NCI-H1436 (cell line): ENCODE measurements at regions not wholly inside any gene's neighbourhood (a gene's known extent, or its start where the extent isn't known, plus 50 kb on each side); places are given as distances from the start of the nearest gene placed in this dataset.

Experiments used
- DNase-seq: peaks from one replicate; lab custom pipeline; 2025; lab: John Stamatoyannopoulos, UW

DNA sequence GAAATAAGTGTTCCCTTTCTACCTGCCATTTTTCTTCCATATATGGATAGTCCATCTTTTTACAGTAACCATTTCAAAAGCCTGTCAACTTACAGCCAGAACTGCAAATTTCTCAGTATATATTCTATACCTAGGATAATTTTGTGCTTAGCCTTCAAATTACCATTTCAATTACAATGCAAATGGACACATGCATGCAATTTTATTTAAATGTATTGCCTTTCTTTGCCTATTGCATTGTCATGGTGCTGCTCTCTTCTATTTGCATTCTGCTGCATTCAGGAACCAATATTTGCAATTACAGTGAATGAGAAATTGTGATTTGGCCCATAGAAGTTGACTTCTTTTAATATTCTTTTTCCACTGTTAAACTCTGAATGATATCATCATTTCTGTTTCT, 1753.4 kb upstream of the TENM3 start:
- DNase-seq = no peak

GRCh38 chr4:180491210-180491609, 1752.0 kb upstream of the TENM3 start:
- DNase-seq = no peak

- DNase-seq = no peak
These were observed 1749.9 kb upstream of the TENM3 start for GRCh38 chr4:180493299-180493698.

GRCh38 chr4:180500154-180500553, 1743.0 kb upstream of the TENM3 start:
- no peak for DNase-seq

DNA sequence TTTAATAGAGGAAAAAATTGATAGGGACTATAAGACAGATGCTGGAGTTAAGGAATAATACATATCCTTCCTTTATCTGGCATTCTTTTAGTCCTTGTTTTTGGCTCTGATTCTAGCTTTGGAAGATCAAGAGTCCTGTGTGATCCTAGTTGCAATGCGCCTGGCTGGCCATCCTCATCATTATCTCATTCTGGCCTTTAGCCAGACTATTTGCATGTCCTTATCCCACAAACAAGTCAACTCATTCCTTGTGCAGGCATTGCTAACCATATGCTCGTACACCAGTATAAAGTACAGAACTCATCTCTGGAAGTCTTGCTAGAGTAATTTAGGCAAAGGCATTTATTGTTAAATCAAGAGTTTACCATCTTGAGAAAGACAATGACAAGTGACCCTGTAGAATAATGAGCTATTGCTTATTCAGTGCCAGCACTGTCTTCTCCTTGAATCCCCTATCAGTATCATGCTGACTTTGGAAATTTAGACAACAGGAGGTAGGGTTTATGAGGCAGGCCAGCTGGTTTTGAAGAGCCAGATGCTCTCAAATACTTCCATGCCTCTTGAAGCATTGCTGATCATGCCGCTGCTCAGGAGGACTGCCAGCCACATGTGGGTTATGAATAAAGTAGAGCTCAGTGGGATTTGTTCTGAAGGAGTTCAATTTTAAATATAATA, 1730.3 kb upstream of the TENM3 start:
- no peak for DNase-seq

- no peak for DNase-seq
These were observed 1724.3 kb upstream of the TENM3 start for GRCh38 chr4:180518906-180519305.

GRCh38 chr4:180521181-180521580, 1722.0 kb upstream of the TENM3 start:
- DNase-seq = no peak

GRCh38 chr4:180525523-180526077, 1717.6 kb upstream of the TENM3 start:
- DNase-seq = no peak

GRCh38 chr4:180528003-180528402, 1715.2 kb upstream of the TENM3 start:
- no peak for DNase-seq

DNA sequence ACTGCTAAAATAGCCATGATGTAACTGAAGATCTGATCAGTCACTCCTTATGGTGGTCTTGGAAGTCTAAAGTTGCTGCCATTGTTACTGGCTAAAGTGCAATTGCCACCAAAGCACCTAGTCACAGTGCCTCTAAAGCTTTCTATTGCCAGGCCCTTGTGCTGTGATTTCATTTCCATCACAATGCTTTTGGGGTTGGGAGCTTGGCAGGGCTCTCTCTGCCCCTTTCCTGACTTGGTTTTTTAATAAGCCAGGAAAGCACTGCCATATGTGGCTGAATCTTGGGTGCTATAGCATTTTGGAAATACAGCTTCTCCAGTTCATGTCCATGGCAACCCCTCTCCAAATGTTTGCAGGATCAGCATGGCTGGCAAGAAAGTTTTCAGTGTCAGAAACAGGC, 1712.4 kb upstream of the TENM3 start:
- no peak for DNase-seq

- no peak for DNase-seq
These were observed 1710.5 kb upstream of the TENM3 start for GRCh38 chr4:180532691-180533090.

DNA sequence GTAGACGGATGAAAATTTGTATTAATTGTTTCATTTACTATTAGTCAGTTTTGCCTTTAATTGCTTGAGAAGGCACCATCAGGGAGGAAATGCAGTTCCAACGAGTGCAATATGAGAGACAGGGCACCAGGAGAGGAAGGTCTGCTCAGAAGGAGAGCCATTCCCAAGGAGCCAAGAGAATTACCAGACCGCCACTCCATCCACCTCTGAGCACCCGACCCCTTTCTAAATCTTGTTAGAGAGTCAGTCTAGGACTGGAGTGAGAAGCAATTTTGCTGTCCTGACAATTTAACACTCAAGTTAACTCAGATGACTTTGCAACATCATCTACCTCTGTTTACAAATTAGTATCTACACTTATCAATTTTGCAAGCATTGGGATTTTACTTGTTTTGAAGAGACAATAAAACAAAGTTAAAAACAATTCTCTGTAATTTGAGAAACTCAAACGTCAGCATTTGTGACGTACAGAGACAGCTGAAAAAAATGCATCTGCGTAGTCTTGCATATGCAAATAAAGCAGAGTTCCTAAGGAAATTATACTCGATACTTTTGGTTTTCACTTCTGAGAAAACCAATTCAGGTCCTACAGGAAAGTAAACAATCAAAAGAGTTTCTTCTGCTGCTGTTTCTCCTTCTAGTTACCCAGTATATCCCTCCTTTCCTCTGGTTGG, 1704.7 kb upstream of the TENM3 start:
- DNase-seq = no peak

DNA sequence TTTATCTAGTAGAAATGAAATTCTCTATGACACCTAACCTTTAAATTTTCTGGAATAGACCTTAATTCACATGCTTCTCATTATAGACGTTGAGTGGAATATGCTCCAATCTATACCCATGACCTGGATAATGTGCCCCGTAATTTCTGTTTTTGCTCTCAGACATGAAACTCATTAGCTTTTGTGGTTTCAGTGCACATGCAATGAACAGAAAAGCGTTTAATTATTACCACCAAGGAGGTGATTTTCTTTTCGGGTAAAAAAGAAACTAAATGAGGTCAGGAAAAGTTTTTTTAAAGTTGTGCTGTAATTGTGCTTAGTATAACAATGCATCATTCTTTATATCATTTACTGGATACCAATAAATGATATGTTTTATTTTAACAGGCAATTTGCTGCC, 1703.9 kb upstream of the TENM3 start:
- DNase-seq = no peak

GRCh38 chr4:180541678-180542077, 1701.5 kb upstream of the TENM3 start:
- DNase-seq = no peak

GRCh38 chr4:180542445-180543100, 1700.6 kb upstream of the TENM3 start:
- no peak for DNase-seq

GRCh38 chr4:180550106-180550505, 1693.1 kb upstream of the TENM3 start:
- no peak for DNase-seq

- no peak for DNase-seq
These were observed 1685.9 kb upstream of the TENM3 start for GRCh38 chr4:180557348-180557747.

GRCh38 chr4:180557950-180558349, 1685.3 kb upstream of the TENM3 start:
- no peak for DNase-seq

- no peak for DNase-seq
These were observed 1684.8 kb upstream of the TENM3 start for GRCh38 chr4:180558427-180558826.

DNA sequence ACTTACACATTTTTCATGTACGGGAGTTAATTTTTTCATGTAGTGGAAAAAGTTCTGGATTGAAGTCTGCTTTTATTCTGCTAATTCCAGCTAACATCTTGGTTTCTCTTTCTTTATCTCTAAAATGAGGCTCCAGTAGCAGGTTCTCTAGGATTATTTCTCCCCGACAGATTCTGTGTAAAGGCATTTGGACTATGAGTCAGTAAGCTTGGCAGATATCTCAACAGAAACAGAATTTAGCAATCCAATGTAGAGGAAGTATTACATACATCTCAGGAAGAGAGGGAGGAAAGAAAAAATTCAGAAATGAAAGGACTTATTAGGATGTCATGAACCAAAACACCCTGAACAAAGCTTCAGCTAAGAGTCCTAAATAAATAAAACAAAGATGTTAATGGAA, 1682.3 kb upstream of the TENM3 start:
- no peak for DNase-seq

GRCh38 chr4:180564026-180564425, 1679.2 kb upstream of the TENM3 start:
- DNase-seq = no peak

DNA sequence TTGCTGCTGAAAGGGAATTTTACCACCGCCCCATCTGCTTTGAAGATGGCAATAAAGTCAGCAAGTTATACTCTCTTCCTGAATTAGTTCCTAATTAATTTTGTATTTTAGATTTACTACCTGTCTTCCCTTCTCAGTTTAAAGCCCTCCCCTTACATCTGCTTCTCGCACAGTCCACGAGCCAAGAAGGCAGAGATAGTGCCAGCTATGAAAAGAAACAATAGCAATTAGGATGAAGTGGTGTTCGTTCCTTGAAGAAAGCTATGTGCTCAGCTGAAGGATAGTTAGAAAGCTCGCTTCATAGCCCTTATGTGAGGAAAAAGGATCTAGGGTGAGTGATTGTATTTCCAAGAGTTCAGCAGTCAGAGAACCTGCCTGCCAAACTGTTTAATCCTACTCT, 1678.8 kb upstream of the TENM3 start:
- DNase-seq = no peak

- no peak for DNase-seq
These were observed 1677.3 kb upstream of the TENM3 start for GRCh38 chr4:180565856-180566431.
